Lower leg skin (tissue), 3 donors: ENCODE measurements at regions not wholly inside any gene's neighbourhood (a gene's known extent, or its start where the extent isn't known, plus 50 kb on each side); places are given as distances from the start of the nearest gene placed in this dataset.

Experiments
- CTCF ChIP-seq, 3 donors: fragments of 450-650 bp; IDR thresholded peaks; one replicate each; pipeline ENCODE4 v1.5.1; 2016; ENCODE audit warnings: antibody characterized with exemption in 3 of 3, mild to moderate bottlenecking in 3 of 3, moderate library complexity in 2 of 3
- POLR2A ChIP-seq, 2 donors: fragments of 450-650 bp; IDR thresholded peaks; one replicate each; pipeline ENCODE4 v1.6.1; 2016 to 2017; ENCODE audit warnings: antibody characterized with exemption in 2 of 2, mild to moderate bottlenecking in 1 of 2, moderate library complexity in 1 of 2

GRCh38 chr21:33968080-33968994 is 52.7 kb upstream of the ATP5PO start:
- TF ChIP-seq CTCF (IDR thresholded peaks at IDR 0.05): no peak
- no peak for TF ChIP-seq POLR2A (IDR thresholded peaks at IDR 0.05)
